PC-3 (cell line): ENCODE measurements at regions not wholly inside any gene's neighbourhood (a gene's known extent, or its start where the extent isn't known, plus 50 kb on each side); places are given as distances from the start of the nearest gene placed in this dataset.
A peak's percentile ranks its signal among the peaks of the same experiment; 100 is the strongest.

Source experiments
- ATAC-seq: fragments of 200-7000 bp; cut with Tn5 transposase; 2 replicates; pipeline ENCODE4 v1.9.1; 2020; ENCODE audit warnings: mild to moderate bottlenecking, moderate library complexity
- BruUV-seq: library from RNA; stranded (reverse); fragments of 400-500 nt; replicated peaks from 2 replicates; lab custom pipeline; 2021; lab: Mats Ljungman, UMichigan
- CTCF ChIA-PET: fragments of 300-600 bp; sonication (Branson Sonifier 250); formaldehyde crosslinking; loops from one replicate; lab custom pipeline; 2022; ENCODE audit warnings: antibody characterized with exemption; lab: Charles Lee
- POLR2A ChIA-PET: fragments of 300-600 bp; sonication (Branson Sonifier 250); formaldehyde crosslinking; loops from one replicate; lab custom pipeline; 2022; ENCODE audit warnings: antibody characterized with exemption; ENCODE audit not compliant: unreplicated experiment; lab: Charles Lee
- DNase-seq: peaks from one replicate; pipeline ENCODE4 v3.0.0-alpha.2; 2015
- H2AFZ ChIP-seq: fragments of 300-600 bp; sonication (generic); 2 replicates; pipeline ENCODE4 v1.6.0; 2016; ENCODE audit warnings: antibody characterized with exemption, low read length
- H3F3A ChIP-seq: fragments of 300-600 bp; sonication (generic); one replicate; pipeline ENCODE4 v1.6.0; 2017; ENCODE audit warnings: antibody characterized with exemption, low read length, control low read depth, mild to moderate bottlenecking; ENCODE audit not compliant: unreplicated experiment
- H3K27ac ChIP-seq: fragments of 300-600 bp; sonication (generic); 2 replicates; pipeline ENCODE4 v1.5.1; 2016; ENCODE audit warnings: mild to moderate bottlenecking, low read length
- H3K27me3 ChIP-seq: fragments of 300-600 bp; sonication (generic); 2 replicates; pipeline ENCODE4 v1.6.1; 2016; ENCODE audit warnings: low read length, mixed read lengths
- H3K36me3 ChIP-seq: fragments of 300-600 bp; sonication (generic); 2 replicates; pipeline ENCODE4 v1.6.1; 2016; ENCODE audit warnings: low read depth, mixed run types, low read length, mixed read lengths
- H3K4me1 ChIP-seq: fragments of 300-600 bp; sonication (generic); 2 replicates; pipeline ENCODE4 v1.5.1; 2016; ENCODE audit warnings: low read length; ENCODE audit not compliant: insufficient read depth
- H3K4me2 ChIP-seq: fragments of 300-600 bp; sonication (generic); 2 replicates; pipeline ENCODE4 v1.6.0; 2016; ENCODE audit warnings: low read length
- H3K4me3 ChIP-seq: fragments of 300-600 bp; sonication (generic); 2 replicates; pipeline ENCODE4 v1.5.1; 2016; ENCODE audit warnings: mild to moderate bottlenecking, low read length, mixed read lengths
- H3K79me2 ChIP-seq: fragments of 300-600 bp; sonication (generic); 2 replicates; pipeline ENCODE4 v1.6.1; 2017; ENCODE audit warnings: low read length, mixed read lengths
- H3K9ac ChIP-seq: fragments of 300-600 bp; sonication (generic); 2 replicates; pipeline ENCODE4 v1.6.0; 2016; ENCODE audit warnings: mild to moderate bottlenecking, low read length
- H3K9me2 ChIP-seq: fragments of 300-600 bp; sonication (generic); replicated peaks from 2 replicates; pipeline ENCODE4 v1.6.1; 2016; ENCODE audit warnings: mixed run types, low read length, mixed read lengths
- H3K9me3 ChIP-seq: fragments of 300-600 bp; sonication (generic); 2 replicates; pipeline ENCODE4 v1.6.1; 2016; ENCODE audit warnings: low read length, mixed read lengths
- H4K20me1 ChIP-seq: fragments of 300-600 bp; sonication (generic); 2 replicates; pipeline ENCODE4 v1.6.1; 2016; ENCODE audit warnings: low read length, mixed read lengths
- EZH2 ChIP-seq: fragments of 300-600 bp; sonication (generic); IDR thresholded peaks from one replicate; pipeline ENCODE4 v1.6.1; 2017; ENCODE audit warnings: antibody characterized with exemption, mild to moderate bottlenecking, low read length; ENCODE audit not compliant: unreplicated experiment
- EZH2phosphoT487 ChIP-seq: fragments of 300-600 bp; sonication (generic); IDR thresholded peaks from 2 replicates; pipeline ENCODE4 v1.6.1; 2018; ENCODE audit warnings: mild to moderate bottlenecking, antibody characterized with exemption, low read length, borderline replicate concordance
- intact Hi-C: fragments of 100-400 bp; cut with micrococcal nuclease; formaldehyde crosslinking; loops from 2 replicates; pipeline ENCODE4 v1.9.0; 2023
- TF ChIP-seq, protein P1 (sequence below): fragments of 300-600 bp; sonication (generic); conservative IDR thresholded peaks from 2 replicates; pipeline ENCODE4 v1.5.1; 2017; ENCODE audit warnings: antibody characterized with exemption, low read depth, mild to moderate bottlenecking, low read length

DNA sequence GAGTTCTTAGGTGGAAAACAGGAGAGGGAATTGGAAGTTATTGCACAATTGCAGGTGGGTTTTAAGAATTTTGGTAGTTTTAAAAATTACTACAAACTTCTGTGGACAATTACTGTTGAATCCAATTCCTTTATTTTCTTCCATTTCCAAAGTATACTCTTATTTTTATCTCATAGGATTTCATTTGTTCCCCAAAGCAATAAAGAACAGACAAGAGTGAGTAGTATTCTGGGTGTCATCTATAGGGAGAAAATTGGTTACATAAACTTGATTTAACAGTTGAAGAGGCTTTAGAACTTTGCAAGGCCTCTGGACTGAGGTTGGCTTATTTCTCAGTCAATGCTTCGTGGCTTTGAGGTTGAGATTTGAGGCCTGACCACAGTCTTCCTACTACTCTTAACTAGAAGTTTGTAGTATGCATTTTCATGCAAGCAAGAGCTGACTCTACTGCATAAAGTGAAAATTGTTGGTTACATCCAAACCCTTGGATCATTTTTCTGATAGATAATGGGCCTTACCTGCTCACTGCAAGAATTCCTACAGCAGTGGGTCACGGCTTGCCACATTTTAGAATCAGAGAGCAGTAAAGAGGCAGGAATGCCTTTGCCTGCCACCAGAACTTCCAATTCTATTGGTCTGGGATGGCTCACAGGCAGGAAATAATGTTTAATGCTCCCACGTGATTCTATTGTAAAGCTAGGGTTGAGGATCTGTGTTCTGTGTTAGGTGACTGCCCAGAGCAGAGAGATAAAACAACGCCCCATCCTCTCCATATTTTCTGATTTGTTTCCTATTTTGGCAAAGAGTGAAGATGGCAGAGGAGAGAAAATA is 270.5 kb downstream of the TTC6 start:
- Histone ChIP-seq H4K20me1 (no peaks in the 10 kb centered on the region), H3K9me2 (no peaks in the 10 kb centered on the region), H3K4me2 (0 out of 2 replicates have a peak overlapping the region, but pooled peaks have one; percentile 11), H3K27ac (no peak overlapping the region), H3K27me3 (no peaks in the 10 kb centered on the region), H3K9ac (no peak overlapping the region), H3F3A (no peaks in the 10 kb centered on the region), H3K79me2 (no peaks in the 10 kb centered on the region), H3K36me3 (no peaks in the 10 kb centered on the region), H3K9me3 (no peaks in the 10 kb centered on the region), H3K4me3 (no peak overlapping the region), H3K4me1 (peaks cover 22% of the 10 kb centered on the region; the same call in 1 of the 2 replicates), H2AFZ (no peak overlapping the region)
- ATAC-seq (no peak), DNase-seq (no peak)
- CTCF ChIA-PET = interaction anchor here (0.5 kb wide), 1 partner anchor 157 kb away, joined by 11 read pairs; no protein-coding TSS in a partner anchor
- intact Hi-C loops = no loop called here
- TF ChIP-seq, protein P1, sequence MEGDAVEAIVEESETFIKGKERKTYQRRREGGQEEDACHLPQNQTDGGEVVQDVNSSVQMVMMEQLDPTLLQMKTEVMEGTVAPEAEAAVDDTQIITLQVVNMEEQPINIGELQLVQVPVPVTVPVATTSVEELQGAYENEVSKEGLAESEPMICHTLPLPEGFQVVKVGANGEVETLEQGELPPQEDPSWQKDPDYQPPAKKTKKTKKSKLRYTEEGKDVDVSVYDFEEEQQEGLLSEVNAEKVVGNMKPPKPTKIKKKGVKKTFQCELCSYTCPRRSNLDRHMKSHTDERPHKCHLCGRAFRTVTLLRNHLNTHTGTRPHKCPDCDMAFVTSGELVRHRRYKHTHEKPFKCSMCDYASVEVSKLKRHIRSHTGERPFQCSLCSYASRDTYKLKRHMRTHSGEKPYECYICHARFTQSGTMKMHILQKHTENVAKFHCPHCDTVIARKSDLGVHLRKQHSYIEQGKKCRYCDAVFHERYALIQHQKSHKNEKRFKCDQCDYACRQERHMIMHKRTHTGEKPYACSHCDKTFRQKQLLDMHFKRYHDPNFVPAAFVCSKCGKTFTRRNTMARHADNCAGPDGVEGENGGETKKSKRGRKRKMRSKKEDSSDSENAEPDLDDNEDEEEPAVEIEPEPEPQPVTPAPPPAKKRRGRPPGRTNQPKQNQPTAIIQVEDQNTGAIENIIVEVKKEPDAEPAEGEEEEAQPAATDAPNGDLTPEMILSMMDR = no peak
- TF ChIP-seq EZH2phosphoT487 (no peak), EZH2 (no peak)
- POLR2A ChIA-PET = interaction anchor here (0.6 kb wide), 1 partner anchor 20 kb away, joined by 3 read pairs; no protein-coding TSS in a partner anchor
- no TSS peak for BruUV-seq

DNA sequence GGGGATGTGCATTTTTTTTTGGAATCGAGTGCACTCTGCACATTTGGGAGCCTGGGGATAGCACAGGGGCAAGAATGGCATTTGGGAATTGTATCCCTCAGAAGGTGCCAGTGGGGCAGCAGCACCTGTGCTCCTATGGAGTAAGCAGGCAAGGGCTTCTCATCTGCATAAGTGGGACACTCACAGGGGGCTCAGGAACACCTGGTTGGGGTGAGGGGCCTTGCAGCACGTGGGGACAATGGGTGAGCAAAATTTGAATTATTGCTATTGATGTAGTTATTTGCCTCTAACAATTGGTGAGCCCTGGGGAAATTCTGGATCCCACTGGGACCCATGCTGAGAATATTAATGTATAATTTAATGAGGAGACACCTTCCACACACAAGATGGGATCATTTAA is 274.2 kb downstream of the TTC6 start:
- no peaks in the 10 kb centered on the region for H3K27me3 ChIP-seq
- no peak for DNase-seq
- H3K79me2 ChIP-seq = no peaks in the 10 kb centered on the region
- no peaks in the 10 kb centered on the region for H3K36me3 ChIP-seq
- no peak overlapping the region for H3K4me3 ChIP-seq
- H3K9ac ChIP-seq = no peak overlapping the region
- no TSS peak for BruUV-seq
- no peaks in the 10 kb centered on the region for H4K20me1 ChIP-seq
- TF ChIP-seq, protein P1 = no peak
- TF ChIP-seq EZH2 (no peak), EZH2phosphoT487 (no peak)
- intact Hi-C loops = loop anchor here (2.0 to 5.0 kb wide), 2 partner anchors 43 to 637 kb away; no protein-coding TSS in a partner anchor
- CTCF ChIA-PET = interaction anchor here (0.7 kb wide), 1 partner anchor 282 kb away, joined by 6 read pairs; no protein-coding TSS in a partner anchor
- no peaks in the 10 kb centered on the region for H3F3A ChIP-seq
- H3K4me1 ChIP-seq = peaks cover 23% of the 10 kb centered on the region; the same call in 1 of the 2 replicates
- H3K9me2 ChIP-seq = no peaks in the 10 kb centered on the region
- POLR2A ChIA-PET = no interaction called here
- no peak for ATAC-seq
- H3K9me3 ChIP-seq = no peaks in the 10 kb centered on the region
- H2AFZ ChIP-seq = no peak overlapping the region
- H3K4me2 ChIP-seq = no peak overlapping the region
- no peak overlapping the region for H3K27ac ChIP-seq
